Left cardiac atrium (tissue), 4 donors: ENCODE measurements at regions not wholly inside any gene's neighbourhood (a gene's known extent, or its start where the extent isn't known, plus 50 kb on each side); places are given as distances from the start of the nearest gene placed in this dataset.

Experiments used
- ATAC-seq, 2 donors: fragments of 200-7000 bp; cut with Tn5 transposase; one replicate each; pipeline ENCODE4 v1.9.1; 2020; ENCODE audit warnings: mild to moderate bottlenecking in 2 of 2, moderate library complexity in 2 of 2
- DNase-seq: peaks from one replicate; pipeline ENCODE4 v3.0.0-alpha.2; 2020
- intact Hi-C, 2 donors: fragments of 100-400 bp; cut with DNase I; formaldehyde crosslinking; loops; one replicate each; pipeline versions ENCODE4 v1.14.1 to v1.15.1; 2022 to 2023
- donor health status: DM: no; HTN: yes; CAD: no.
- donor health status: DM: no; HTN: yes; CAD: no; lungs with severe emphysema.
- donor health status: DM: yes; HTN: yes; CAD: no.
- donor health status: Dilated cardiomyopathy.

- intact Hi-C loops: no loop called here
- no peak for ATAC-seq
Observed at GRCh38 chr1:188237573-188238348, 1409.0 kb downstream of the PLA2G4A start.

GRCh38 chr1:188240772-188241406, 1412.1 kb downstream of the PLA2G4A start:
- intact Hi-C loops: no loop called here
- no peak for ATAC-seq

More at GRCh38 chr1:188237573-188238348, 1409.0 kb downstream of the PLA2G4A start:
- DNase-seq: no peak

GRCh38 chr1:188241629-188242028, 1412.9 kb downstream of the PLA2G4A start:
- no peak for DNase-seq
- intact Hi-C loops: no loop called here
- ATAC-seq: no peak

More at GRCh38 chr1:188240772-188241406, 1412.1 kb downstream of the PLA2G4A start:
- no peak for DNase-seq

GRCh38 chr1:188243456-188243855, 1414.7 kb downstream of the PLA2G4A start:
- ATAC-seq: no peak
- DNase-seq: no peak
- intact Hi-C loops: no loop called here

- intact Hi-C loops: no loop called here
- DNase-seq (no peak), ATAC-seq (no peak)
Observed at GRCh38 chr1:188244681-188245080, 1415.9 kb downstream of the PLA2G4A start.

- ATAC-seq (no peak), DNase-seq (no peak)
- intact Hi-C loops: no loop called here
Observed at GRCh38 chr1:188247255-188247654, 1418.5 kb downstream of the PLA2G4A start.

- intact Hi-C loops: no loop called here
- ATAC-seq: no peak
Observed at GRCh38 chr1:188249811-188250210, 1421.1 kb downstream of the PLA2G4A start.

GRCh38 chr1:188251036-188251435, 1422.3 kb downstream of the PLA2G4A start:
- DNase-seq (no peak), ATAC-seq (no peak)
- intact Hi-C loops: no loop called here

More at GRCh38 chr1:188249811-188250210, 1421.1 kb downstream of the PLA2G4A start:
- no peak for DNase-seq

- ATAC-seq (no peak), DNase-seq (no peak)
- intact Hi-C loops: no loop called here
Observed at GRCh38 chr1:188261849-188262248, 1433.1 kb downstream of the PLA2G4A start.

- no peak for DNase-seq
- ATAC-seq: no peak
- intact Hi-C loops: no loop called here
Observed at GRCh38 chr1:188269956-188270355, 1441.2 kb downstream of the PLA2G4A start.

- intact Hi-C loops: no loop called here
- ATAC-seq: no peak
- no peak for DNase-seq
Observed at GRCh38 chr1:188270497-188270896, 1441.7 kb downstream of the PLA2G4A start.

GRCh38 chr1:188277771-188278170, 1449.0 kb downstream of the PLA2G4A start:
- ATAC-seq: no peak
- DNase-seq: no peak
- intact Hi-C loops: no loop called here

GRCh38 chr1:188281921-188282320, 1453.2 kb downstream of the PLA2G4A start:
- ATAC-seq (no peak), DNase-seq (no peak)
- intact Hi-C loops: no loop called here

- intact Hi-C loops: no loop called here
- DNase-seq: no peak
- ATAC-seq: no peak
Observed at GRCh38 chr1:188295157-188295556, 1466.4 kb downstream of the PLA2G4A start.

GRCh38 chr1:188302746-188303145, 1474.0 kb downstream of the PLA2G4A start:
- intact Hi-C loops: no loop called here
- ATAC-seq (no peak), DNase-seq (no peak)

- ATAC-seq (no peak), DNase-seq (no peak)
- intact Hi-C loops: no loop called here
Observed at GRCh38 chr1:188314557-188315137, 1485.9 kb downstream of the PLA2G4A start.

- ATAC-seq (no peak), DNase-seq (no peak)
- intact Hi-C loops: no loop called here
Observed at GRCh38 chr1:188317894-188318293, 1489.1 kb downstream of the PLA2G4A start.

GRCh38 chr1:188325211-188325610, 1496.5 kb downstream of the PLA2G4A start:
- intact Hi-C loops: no loop called here
- ATAC-seq: no peak

GRCh38 chr1:188343914-188344313, 1515.2 kb downstream of the PLA2G4A start:
- no peak for DNase-seq
- ATAC-seq: no peak
- intact Hi-C loops: no loop called here

More at GRCh38 chr1:188325211-188325610, 1496.5 kb downstream of the PLA2G4A start:
- no peak for DNase-seq

GRCh38 chr1:188350104-188350503, 1521.4 kb downstream of the PLA2G4A start:
- intact Hi-C loops: no loop called here
- ATAC-seq (no peak), DNase-seq (no peak)
